ENCODE measurements at regions not wholly inside any gene's neighbourhood (a gene's known extent, or its start where the extent isn't known, plus 50 kb on each side); places are given as distances from the start of the nearest gene placed in this dataset.

DNA sequence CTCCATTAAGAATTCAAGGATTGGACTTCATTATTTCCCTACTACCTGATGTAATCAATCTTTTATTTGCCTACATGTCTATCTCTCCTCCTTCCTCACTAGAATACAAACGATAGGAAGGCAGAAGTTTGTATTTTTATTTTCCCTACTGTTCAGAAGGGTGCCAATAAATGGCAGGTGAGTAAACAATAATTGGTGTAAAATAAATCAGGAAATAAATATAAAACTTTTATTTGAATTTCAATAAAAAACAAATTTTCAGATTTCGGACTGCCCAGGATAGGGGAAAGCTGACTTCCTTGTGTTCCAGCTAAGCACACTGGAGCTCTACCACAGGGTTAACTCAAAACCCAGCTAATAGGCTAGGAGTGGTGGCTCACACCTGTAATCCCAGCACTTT is 636.3 kb upstream of the BCHE start:
- H3K4me1 Mint-ChIP-seq (ENCODE audit: unreplicated experiment): no peaks in the 10 kb centered on the region
- H3K27me3 Mint-ChIP-seq (ENCODE audit: unreplicated experiment): no peaks in the 10 kb centered on the region
- TF ChIP-seq, protein P1, sequence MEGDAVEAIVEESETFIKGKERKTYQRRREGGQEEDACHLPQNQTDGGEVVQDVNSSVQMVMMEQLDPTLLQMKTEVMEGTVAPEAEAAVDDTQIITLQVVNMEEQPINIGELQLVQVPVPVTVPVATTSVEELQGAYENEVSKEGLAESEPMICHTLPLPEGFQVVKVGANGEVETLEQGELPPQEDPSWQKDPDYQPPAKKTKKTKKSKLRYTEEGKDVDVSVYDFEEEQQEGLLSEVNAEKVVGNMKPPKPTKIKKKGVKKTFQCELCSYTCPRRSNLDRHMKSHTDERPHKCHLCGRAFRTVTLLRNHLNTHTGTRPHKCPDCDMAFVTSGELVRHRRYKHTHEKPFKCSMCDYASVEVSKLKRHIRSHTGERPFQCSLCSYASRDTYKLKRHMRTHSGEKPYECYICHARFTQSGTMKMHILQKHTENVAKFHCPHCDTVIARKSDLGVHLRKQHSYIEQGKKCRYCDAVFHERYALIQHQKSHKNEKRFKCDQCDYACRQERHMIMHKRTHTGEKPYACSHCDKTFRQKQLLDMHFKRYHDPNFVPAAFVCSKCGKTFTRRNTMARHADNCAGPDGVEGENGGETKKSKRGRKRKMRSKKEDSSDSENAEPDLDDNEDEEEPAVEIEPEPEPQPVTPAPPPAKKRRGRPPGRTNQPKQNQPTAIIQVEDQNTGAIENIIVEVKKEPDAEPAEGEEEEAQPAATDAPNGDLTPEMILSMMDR (IDR thresholded peaks at IDR 0.05; ENCODE audit: unreplicated experiment): no peak
- H3K4me3 Mint-ChIP-seq (ENCODE audit: unreplicated experiment): no peak overlapping the region
- H3K9me3 Mint-ChIP-seq (ENCODE audit: unreplicated experiment): no peaks in the 10 kb centered on the region
- H3K36me3 Mint-ChIP-seq (ENCODE audit: low read depth, unreplicated experiment): no peaks in the 10 kb centered on the region
- no peak for DNase-seq (ENCODE audit: low spot score)
- H3K27ac Mint-ChIP-seq (ENCODE audit: unreplicated experiment): no peak overlapping the region

DNA sequence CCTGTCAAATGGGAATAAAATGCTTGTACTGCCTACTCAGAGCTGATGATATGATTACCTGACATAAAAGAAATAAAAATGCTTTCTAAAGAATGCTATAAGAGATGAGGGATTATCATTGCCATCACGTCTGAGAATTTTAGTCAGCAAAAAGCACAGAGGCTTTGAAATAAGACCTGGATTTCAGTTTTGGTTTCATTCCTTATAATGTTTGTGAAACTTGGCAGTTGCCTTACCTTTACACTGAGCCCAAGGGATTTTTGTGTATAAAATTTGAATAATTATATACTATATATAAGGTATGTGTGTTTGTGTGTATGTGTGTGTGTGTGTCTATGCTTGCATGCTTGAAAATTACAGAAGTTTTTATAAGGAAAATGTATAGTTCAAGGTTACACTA is 634.8 kb upstream of the BCHE start:
- H3K36me3 Mint-ChIP-seq (ENCODE audit: low read depth, unreplicated experiment): no peaks in the 10 kb centered on the region
- DNase-seq (ENCODE audit: low spot score): no peak
- no peaks in the 10 kb centered on the region for H3K4me1 Mint-ChIP-seq (ENCODE audit: unreplicated experiment)
- no peaks in the 10 kb centered on the region for H3K27me3 Mint-ChIP-seq (ENCODE audit: unreplicated experiment)
- no peak overlapping the region for H3K4me3 Mint-ChIP-seq (ENCODE audit: unreplicated experiment)
- H3K27ac Mint-ChIP-seq (ENCODE audit: unreplicated experiment): no peak overlapping the region
- TF ChIP-seq, protein P1 (IDR thresholded peaks at IDR 0.05; ENCODE audit: unreplicated experiment): no peak
- H3K9me3 Mint-ChIP-seq (ENCODE audit: unreplicated experiment): no peaks in the 10 kb centered on the region

DNA sequence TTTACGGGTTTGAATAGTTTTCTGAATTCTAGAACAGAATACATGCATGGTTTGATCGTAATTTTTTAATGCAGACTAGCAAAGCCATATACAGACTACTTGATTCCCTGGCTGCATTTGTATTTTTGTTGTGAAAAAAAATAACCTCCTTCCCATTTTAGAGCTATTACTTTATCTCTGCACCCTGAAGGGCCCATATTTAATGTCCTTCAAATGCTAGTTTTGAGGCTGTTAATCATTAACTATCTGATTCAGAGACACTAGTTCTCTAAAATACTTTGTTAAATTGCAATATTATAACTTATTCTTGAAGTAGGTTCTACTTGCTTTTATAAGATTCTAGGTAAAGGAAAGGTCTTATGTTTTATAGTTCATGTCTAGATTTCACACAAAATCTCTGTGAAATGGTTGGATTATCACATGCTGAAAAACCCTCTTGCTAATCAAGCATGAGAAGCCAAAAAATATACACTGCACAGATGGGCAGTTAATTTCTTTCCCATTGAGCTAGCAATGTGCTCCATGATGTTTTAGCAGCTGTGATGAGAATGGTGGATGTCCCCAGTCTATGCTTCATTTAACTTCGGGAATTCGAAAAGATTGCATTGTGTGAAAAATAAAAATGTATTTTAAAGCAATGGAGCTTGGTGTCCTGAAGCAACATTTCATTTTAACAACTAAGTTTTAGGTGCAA is 634.0 kb upstream of the BCHE start:
- Mint-ChIP-seq H3K4me1 (ENCODE audit: unreplicated experiment) (no peaks in the 10 kb centered on the region), H3K27ac (ENCODE audit: unreplicated experiment) (no peak overlapping the region), H3K36me3 (ENCODE audit: low read depth, unreplicated experiment) (no peaks in the 10 kb centered on the region), H3K27me3 (ENCODE audit: unreplicated experiment) (no peaks in the 10 kb centered on the region), H3K9me3 (ENCODE audit: unreplicated experiment) (no peaks in the 10 kb centered on the region), H3K4me3 (ENCODE audit: unreplicated experiment) (no peak overlapping the region)
- no peak for DNase-seq (ENCODE audit: low spot score)
- TF ChIP-seq, protein P1 (IDR thresholded peaks at IDR 0.05; ENCODE audit: unreplicated experiment): no peak

DNA sequence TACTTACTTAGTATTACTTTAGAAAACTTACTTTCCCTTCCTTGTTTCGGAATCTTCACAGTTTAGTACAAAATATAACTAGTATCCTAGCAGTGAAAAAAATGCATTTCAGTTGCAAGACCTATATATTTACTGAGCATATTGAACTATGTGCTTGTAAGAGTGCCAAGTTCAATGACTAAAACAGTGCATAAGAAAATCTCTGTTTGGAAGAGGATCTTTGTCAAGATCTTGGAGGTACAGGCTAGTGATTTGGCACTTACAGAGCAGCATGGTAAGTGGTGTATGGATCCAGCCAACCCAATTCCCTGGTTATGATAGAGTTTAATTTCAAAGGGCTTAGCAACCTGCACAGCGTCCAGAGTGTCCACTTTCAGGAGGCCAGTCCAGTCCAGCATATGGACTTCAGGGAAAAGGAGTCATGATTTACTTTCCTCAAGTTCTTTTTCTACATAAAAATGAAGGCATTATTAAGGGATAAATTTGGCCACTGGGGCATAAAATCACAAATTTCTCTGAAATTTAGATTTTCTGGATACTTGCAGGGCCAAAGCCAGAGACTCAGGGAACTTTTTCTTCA is 625.8 kb upstream of the BCHE start:
- Mint-ChIP-seq H3K4me1 (ENCODE audit: unreplicated experiment) (no peaks in the 10 kb centered on the region), H3K4me3 (ENCODE audit: unreplicated experiment) (no peak overlapping the region), H3K36me3 (ENCODE audit: low read depth, unreplicated experiment) (no peaks in the 10 kb centered on the region), H3K9me3 (ENCODE audit: unreplicated experiment) (no peaks in the 10 kb centered on the region), H3K27ac (ENCODE audit: unreplicated experiment) (no peak overlapping the region), H3K27me3 (ENCODE audit: unreplicated experiment) (no peaks in the 10 kb centered on the region)
- DNase-seq (ENCODE audit: low spot score): no peak
- TF ChIP-seq, protein P1 (IDR thresholded peaks at IDR 0.05; ENCODE audit: unreplicated experiment): no peak

DNA sequence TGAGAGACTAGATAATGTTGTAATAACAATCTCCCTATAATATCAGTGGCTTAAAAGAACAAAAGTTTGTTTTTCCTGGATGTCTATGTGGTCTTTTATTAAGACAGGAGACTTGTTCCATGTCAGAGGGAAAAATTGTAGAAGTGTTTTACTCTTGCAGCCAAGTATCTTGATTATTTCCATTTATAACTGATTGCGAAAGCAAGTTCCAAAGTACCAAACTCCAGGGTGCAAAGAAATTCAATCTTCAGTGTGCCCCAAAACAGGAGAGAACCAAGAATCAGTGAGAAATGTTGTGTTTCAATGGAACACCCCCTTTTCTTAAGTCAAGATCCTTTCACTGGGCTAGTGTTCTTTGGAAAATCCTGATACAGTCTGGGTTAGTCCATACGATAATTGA is 624.4 kb upstream of the BCHE start:
- no peak overlapping the region for H3K27ac Mint-ChIP-seq (ENCODE audit: unreplicated experiment)
- H3K4me1 Mint-ChIP-seq (ENCODE audit: unreplicated experiment): no peaks in the 10 kb centered on the region
- H3K27me3 Mint-ChIP-seq (ENCODE audit: unreplicated experiment): no peaks in the 10 kb centered on the region
- no peaks in the 10 kb centered on the region for H3K36me3 Mint-ChIP-seq (ENCODE audit: low read depth, unreplicated experiment)
- TF ChIP-seq, protein P1 (IDR thresholded peaks at IDR 0.05; ENCODE audit: unreplicated experiment): no peak
- H3K4me3 Mint-ChIP-seq (ENCODE audit: unreplicated experiment): no peak overlapping the region
- DNase-seq (ENCODE audit: low spot score): no peak
- no peaks in the 10 kb centered on the region for H3K9me3 Mint-ChIP-seq (ENCODE audit: unreplicated experiment)

All from endothelial cell (in vitro differentiated cells).